Activated CD8-positive, alpha-beta memory T cell treated with anti-CD3 and anti-CD28 coated beads, Interleukin-2, amount 50 U/mL, for 4 hours (primary cell): ENCODE measurements at regions not wholly inside any gene's neighbourhood (a gene's known extent, or its start where the extent isn't known, plus 50 kb on each side); places are given as distances from the start of the nearest gene placed in this dataset.
"Not testable (repeated sequence)": the region's sequence is repeated elsewhere in the genome, so short reads cannot be mapped to it uniquely, and the experiment has no call there.

Experiments used
- DNase-seq: peaks from one replicate; pipeline ENCODE4 v3.0.0-alpha.2; 2020

DNA sequence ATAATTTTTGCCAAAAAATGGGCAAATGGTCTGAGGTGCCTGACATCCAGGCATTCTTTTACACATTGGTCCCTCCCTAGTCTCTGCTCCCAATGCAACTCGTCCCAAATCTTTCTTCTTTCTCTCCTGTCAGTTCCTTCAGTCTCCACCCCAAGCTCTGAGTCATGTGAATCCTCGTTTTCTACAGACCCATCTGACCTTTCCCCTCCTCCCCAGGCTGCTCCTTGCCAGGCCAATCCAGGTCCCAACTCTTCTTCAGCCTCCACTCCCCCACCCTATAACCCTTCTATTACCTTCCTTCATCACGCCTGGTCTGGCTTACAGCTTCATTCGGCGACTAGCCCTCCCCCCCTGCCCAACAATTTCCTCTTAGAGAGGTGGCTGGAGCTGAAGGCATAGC lies 55.3 kb downstream of the BBS10 start:
- DNase-seq: not testable (repeated sequence)

DNA sequence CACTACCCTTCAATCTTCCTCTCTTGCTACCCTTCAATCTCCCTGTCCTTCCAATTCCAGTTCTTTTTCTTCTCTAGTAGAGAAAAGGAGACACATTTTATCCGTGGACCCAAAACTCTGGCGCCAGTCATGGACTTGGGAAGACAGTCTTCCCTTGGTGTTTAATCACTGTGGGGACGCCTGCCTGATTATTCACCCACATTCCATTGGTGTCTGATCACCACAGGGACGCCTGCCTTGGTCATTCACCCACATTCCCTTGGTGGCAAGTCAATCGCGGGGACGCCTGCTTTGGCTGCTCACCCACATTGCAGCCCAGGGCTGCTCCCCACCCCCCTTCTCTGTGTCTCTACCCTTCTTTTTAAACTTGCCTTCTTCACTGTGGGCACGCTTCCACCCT lies 55.9 kb downstream of the BBS10 start:
- not testable (repeated sequence) for DNase-seq

DNA sequence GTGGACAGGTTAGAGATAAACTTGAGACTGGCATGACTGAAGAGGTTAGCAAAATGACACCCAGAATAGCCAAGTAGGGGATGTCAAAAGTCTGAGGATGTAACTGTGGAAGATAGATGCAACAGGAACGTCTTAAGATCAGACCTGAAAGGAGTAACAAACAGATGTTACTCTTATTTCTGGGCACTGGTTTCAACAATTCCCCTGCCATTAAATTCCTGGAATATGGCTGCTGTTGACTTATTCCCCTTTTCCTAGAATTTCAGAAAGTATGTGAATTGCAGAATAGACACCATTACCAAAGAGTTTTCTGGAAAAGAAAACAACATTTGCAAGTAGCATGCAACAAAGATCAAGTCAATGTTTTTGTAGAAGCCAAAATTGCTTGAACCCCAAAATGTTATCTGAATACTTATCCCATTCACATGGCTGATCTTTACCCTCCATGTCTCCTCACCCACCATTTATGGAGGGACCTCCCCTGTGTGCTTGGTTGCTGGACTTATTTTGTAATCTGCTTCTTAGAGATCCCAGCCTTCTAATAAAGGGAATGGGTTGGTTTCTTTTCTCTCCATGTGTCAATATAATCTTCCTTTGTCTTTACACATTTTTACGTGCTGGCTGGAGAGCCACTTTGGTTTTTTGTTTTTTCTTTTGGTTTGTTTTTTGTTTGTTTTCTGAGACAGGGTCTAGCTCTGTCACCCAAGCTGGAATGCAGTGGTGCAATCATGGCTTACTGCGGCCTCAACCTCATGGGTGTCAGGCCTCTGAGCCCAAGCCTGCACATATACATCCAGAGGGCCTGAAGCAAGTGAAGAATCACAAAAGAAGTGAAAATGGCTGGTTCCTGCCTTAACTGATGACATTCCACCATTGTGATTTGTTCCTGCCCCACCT lies 57.0 kb downstream of the BBS10 start:
- DNase-seq: no peak

DNA sequence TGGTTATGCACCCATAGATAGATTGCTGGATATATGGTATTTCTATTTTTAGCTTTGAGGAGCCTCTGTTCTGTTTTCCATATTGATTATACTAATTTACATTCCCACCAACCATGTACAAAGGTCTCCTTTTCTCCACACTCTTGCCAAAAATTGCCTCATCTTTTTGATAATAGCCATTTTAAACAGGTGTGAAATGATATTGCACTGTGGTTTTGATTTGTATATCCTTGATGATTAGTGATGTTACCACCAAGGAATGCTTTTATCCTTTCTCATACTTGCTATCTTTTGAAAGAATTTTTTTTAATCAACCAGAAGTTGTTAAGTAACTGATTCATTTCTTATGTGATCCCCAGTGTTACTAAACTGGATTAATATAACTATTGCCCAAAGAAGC lies 60.0 kb downstream of the BBS10 start:
- DNase-seq: no peak

DNA sequence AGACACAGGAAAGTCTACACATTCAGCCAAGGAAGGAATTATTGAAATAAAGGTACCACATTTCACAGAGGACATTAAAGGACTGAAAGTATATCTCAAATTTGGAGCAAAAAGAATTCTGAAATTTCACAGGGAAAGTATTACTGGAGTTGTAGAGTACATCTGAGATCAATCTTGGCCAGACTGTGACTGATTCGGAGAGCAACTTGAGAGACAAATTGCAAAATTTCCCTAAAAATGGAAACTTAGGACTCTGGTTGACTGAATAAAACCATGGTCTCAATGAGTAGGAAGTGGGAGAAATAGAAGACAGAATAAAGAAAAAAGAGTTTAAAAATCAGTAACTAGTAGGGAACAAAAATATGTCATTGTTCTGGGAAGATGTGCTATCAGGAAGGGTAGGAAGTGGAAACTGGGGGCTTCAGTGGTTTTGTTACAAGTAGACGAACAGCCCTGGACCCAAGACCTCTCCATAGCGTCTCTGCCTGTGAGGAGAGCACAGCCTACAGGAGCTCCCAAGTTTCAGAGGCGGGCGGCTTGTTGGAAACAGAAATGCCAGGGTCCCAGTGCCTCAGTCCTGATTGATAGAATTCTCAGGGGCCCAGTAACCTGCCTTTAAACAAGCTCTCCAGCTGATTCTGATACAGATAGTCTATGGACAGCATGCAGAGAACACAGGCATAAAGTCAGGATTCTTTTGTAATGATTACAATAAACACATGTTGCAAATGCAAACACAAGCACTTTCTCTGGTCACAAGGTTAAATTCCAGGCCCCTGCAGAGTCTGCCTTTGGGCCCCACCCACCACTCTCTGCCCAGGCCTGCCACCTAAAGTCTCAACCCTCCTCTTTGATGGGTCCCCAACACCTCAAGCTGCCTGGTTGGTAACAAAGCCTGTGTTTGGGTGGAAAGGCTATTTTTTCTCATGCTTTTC lies 63.1 kb downstream of the BBS10 start:
- DNase-seq: no peak

DNA sequence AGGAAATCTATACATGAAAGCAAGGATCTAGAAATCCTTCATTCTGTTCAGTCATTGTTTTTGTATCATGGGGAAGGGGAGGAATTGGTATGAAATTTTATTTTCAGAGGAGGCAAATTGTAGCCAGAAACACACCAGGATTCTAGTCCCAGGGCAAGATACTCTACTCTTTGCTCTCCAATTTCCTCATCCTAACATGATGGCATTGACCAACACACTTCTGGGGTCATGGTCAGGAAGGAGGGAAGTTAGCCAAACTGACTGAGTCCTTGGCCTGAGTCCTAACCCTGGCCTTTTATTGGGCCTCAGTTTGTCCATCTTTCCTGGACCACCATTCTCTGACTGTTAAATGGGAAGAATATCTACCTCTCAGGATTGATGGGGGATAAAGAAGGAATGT lies 65.5 kb downstream of the BBS10 start:
- no peak for DNase-seq

DNA sequence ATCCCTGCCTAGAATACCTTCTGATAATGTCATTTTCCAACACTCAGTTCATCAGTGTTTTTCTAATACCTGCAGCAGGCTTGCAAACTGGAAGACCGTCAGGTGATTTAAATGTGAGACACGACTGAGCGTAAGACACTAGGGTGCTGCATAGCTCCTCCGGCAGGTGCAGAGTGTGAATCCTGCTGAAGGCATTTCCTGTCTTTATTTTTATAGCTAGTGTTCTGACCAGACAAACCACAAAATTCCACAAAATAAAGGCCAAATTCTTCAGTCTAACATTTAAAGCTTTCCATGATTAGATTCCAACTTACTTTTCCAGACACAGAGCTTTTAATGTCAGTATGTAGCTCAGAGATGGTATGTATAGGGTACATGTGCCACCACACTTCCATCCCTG lies 70.7 kb downstream of the BBS10 start:
- no peak for DNase-seq

DNA sequence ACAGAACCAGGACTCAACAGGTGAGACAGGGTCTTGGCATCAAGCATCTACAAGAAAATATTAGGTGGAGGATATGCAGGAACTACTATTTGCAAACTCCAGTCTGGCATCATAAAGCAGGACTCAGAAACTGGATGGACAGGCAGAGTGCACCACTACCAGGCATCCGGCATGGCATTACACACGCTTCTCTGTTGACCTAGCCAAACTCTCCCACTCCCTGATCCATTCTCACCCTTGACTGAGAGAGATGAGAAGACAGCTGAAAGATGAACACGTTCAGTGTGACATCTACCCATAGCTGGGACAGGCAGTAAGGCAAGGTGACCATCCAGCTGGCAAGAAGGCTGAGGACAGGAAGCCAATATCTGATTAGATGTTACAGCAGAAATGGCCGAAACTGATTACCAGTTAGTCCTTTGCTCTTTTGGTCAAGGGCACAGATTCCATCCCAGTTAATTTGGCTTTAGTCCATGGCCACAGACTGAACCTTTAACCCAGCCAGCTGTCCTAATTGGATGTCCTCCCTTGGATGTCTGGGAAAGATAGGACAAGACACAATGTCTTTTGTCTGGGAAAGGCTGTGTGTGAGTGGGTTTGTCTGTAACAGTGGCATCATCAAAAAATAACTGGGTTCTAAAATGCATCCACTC lies 71.6 kb downstream of the BBS10 start:
- DNase-seq: no peak

DNA sequence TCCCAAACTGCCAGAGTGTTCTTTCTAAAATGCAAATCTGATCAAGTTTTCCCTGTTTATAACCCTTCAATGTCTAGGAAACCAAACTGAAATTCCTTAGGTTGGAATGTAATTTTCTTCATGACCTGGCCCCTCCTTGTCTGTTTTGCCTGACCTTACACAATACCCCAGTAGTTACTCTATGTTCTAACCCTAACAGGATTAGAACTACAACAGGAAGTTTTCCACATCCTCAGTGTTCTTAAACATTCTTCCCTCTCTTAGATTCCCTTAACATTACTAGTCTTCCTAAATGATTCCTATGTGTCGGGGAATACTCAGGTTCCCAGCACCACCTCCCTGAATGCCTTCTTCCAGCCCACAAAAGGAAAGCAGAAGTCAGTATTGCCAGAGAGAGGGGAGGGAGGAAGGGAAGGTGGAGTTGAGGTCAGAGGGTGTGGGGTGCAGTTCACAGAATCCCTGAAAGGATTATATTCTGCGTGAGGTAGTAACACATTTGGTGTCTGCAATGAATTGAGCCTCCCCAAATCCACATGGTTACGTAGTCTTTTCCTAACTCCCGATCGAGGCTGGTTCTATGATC lies 72.6 kb downstream of the BBS10 start:
- no peak for DNase-seq

DNA sequence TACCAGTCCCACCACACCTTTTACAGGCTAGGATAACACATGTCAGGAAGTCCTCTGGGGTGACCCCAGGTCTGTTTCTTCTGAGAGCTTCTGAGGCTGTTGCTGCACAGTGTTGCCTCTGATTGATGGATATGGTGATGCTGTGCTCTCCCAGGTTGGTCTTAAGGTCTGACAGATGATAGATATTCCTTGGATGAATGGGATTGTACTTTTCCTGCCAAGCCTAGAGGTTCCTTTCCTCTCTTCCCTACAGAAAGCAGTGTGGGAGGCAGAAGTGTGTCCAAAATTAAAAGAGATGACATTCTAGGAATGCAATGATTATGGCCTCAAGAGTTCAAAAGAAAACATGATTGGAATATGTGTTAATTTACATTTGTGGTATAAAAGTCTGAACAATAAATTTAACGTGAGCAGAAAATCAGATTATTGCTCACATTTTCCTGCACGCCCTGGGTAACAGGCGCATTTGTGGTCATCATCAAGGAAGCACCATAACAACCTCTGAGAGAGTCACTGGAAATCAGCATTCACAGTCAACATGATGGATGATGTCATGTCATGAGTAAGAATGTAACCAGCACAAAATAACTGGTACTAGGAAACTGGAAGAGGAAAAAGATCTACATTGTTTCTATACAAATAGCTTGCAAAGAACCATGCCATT lies 73.7 kb downstream of the BBS10 start:
- DNase-seq: no peak

DNA sequence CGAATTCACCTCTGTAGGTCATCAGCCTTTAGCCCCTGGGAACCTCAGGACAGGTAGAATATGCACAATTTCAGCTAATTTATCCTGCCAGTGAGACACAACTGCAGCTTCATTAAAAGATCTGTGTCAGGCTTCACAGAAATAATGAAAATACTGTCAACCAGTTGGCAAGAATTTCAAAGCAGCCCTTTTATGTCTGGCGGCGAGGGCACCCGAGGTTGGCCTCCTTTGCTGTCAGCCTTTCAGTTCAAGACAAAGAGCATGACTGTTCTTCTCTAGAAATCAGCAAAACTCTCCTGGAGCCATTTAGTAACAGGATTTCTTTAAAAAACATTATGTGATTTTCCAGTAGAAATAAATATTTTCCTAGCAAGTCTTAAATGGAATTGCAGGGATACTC lies 75.9 kb downstream of the BBS10 start:
- no peak for DNase-seq

DNA sequence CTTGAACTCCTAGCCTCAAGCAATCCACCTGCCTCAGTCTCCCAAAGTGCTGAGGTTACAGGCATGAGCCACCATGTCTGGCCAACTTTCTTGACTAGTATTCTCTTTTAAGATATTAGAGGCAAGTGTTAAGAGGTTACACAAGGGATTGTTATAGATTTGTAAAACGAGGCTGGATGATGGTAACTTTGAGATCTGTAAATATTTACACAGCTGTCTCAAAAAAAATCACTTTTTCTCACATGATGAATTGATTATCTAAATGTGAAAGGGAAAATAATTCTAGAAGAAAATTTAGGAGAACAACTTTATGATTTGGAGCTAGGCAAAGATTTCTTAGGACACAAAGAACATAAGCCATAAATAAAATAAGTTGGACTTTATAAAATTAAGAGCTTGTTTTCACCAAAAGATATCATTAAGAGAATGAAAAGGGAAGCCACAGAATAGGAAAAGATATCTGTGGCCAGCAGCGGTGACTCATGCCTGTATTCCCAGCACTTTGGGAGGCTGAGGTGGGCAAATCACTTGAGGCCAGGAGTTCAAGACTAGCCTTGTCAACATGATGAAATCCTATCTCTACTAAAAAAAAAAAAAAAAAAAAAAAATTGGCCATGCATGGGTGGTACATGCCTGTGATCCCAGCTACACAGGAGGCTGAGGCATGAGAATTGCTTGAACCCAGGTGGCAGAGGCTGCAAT lies 77.4 kb downstream of the BBS10 start:
- DNase-seq: no peak

DNA sequence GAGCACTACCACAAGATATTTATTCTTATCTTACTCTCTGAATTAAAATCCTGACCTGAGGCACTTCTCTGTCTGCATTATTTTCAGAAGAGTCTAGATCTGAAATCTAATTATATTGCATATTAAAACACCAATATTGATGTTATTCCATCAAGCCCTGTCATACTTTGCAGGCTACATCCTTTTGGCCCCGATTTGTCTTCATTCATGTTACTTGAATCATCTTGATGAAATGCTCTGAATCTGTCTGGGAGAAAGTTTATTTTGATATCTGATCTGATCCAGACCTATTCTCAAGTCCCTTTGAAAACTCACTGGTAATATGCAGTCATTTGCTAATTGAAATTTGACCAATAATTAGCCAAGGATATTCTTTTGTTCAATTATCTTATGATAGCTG lies 79.9 kb downstream of the BBS10 start:
- DNase-seq: no peak

DNA sequence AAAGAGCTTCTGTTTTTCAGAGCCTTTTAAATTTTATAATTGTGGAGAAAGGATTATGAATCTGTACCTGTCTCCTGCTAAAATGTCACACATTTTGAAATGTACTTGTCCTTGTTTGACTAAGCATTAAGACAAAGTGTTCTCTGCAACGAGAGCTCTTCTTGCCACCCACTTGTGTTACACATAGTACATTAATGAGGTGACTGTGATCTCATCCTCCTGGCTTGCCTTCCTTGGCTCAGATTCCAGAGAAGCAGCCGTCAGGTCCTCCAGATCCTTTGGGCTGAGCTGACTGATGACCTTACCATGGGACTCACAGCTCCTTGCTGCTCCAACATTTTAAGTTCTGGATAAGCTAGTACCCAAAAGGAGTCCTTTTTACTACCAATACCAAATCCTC lies 81.4 kb downstream of the BBS10 start:
- no peak for DNase-seq

DNA sequence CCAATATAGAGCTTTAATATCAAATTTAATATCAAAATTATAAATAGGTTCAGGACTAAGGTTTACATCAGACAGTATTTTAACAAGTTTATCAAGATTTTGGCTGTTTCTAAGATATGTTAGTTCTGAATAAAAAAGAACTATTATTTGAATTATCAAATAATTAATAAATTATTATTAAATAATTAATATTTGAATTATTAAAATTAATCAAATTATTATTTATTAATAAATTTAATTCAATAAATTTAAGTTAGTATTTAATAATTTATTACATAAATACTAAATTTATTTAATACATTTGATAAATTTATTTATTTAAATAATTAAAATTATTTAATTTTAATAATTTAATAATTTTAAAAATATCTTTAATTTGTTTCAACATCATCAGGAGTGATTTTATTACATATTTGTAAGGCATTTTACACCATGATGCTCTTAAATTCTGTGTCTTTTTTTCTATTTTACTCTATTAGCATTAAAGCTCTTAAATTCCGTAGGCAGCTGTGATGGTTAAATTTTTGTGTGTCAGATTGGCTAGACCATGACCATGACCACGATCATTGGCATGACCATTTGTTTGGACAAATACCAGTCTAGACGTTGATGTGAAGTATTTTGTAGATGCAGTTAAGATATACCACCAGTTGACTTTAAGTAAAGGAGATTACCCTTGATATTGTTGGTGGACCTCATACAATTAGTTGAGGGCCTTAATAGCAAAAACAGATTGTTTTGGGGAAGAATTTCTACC lies 82.6 kb downstream of the BBS10 start:
- DNase-seq: no peak

DNA sequence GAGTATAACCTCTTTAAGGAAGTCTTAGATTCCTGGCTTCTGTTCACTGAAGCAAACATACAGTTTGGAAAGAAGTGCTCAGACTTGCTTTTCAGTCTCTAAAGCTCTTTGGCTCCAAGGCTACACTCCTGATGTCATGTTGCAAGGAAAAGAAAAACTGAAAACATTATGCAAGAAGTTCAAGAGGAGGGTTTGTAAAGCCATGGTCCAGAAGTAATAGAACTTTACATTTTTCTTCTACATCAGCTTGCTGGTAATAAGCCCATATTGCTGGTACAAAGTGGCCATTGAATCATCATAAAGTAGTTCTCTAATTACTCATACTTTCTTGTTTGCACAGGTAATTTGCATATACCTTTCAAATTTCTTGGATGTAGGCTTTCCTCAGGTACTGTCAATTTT lies 83.6 kb downstream of the BBS10 start:
- DNase-seq: no peak

DNA sequence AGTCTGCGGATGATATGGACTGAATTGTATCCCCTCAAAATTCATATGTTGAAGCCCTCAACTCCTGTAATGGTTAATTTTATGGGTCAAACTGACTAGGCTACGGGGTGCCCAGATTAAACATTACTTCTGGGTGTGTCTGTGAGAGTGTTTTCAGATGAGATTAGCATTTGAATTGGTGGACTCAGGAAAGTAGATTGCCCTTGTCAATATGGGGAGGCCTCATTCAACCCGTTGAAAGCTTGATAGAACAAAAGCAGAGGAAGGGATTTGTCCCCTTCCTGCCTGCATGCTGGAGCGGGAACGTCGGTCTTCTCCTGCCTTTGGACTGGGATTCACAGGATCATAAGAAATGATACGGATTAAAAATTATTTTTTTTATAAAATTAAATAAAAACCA lies 84.5 kb downstream of the BBS10 start:
- no peak for DNase-seq

DNA sequence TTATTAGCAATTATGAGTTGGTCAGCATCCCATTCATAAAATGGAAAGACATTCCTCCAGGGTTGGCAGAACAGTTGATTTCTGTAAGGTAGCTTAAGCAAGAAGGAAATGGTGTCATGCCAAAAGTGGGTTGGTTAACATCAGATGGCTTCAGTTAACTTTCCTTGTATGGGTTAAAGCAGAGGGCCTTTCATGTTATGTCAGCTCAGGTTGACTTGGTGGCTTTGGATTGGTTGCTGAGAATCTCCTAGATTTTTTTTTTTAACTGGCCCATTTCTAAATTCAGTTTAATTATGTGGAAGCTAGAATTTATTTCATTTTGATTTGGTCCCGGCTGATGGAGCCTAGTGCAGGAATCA lies 87.8 kb downstream of the BBS10 start:
- no peak for DNase-seq

DNA sequence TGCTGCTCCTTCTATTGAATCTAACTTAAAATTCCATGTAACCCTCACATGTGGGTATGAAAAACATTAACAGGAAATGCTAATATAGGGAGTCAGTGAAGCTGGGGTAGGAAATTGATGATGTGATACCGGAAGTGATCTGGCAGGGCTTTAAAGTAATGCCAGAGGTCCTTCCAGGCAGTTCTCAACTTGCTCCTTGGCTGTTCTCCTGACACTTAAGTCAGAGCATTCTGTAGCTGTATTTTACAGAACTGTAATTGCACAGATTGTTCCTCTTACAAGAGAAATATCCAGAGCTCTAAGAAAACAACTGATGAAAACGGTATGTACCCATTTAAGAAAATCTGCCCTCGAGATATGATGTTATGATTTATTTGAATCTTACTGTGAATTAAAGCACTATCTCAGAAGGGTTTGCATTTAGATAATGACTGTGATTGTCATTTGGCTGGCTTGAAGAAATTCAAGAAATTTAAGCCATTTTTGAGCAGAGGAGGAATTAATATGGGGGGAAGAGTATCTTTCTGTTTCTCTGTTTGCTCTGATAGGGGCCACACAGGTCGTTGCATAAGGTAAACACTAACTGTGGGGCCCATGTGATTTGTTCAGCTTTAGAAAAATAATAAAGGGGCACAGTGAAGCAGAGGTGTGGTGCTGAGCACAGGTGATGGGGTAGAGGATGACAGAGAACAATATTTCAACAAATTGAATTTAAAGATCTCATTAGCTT lies 88.4 kb downstream of the BBS10 start:
- DNase-seq: no peak

DNA sequence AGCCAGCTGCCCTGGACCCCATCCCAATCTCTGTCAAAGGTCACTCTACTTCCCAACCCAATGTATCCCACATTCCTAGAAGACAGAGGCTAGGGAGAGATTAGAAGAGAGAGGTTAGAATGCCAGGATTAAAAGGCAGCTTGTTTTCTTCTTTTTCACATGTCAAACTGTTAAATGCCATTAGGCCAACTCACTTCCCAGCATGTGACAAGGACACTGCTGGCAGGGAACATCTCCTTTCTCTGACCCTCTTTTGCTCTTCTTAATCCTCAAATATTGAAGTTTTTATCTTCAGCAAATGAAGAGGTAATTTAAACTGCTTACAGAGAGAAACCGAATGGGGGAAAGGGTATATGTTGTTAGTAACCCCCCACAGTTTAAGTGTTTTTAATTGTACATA lies 89.1 kb downstream of the BBS10 start:
- no peak for DNase-seq
